Daoy (cell line): ENCODE measurements at regions not wholly inside any gene's neighbourhood (a gene's known extent, or its start where the extent isn't known, plus 50 kb on each side); places are given as distances from the start of the nearest gene placed in this dataset.

Experiments
- DNase-seq: peaks from one replicate; pipeline ENCODE4 v3.0.0-alpha.2; 2015; ENCODE audit warnings: low read depth

DNA sequence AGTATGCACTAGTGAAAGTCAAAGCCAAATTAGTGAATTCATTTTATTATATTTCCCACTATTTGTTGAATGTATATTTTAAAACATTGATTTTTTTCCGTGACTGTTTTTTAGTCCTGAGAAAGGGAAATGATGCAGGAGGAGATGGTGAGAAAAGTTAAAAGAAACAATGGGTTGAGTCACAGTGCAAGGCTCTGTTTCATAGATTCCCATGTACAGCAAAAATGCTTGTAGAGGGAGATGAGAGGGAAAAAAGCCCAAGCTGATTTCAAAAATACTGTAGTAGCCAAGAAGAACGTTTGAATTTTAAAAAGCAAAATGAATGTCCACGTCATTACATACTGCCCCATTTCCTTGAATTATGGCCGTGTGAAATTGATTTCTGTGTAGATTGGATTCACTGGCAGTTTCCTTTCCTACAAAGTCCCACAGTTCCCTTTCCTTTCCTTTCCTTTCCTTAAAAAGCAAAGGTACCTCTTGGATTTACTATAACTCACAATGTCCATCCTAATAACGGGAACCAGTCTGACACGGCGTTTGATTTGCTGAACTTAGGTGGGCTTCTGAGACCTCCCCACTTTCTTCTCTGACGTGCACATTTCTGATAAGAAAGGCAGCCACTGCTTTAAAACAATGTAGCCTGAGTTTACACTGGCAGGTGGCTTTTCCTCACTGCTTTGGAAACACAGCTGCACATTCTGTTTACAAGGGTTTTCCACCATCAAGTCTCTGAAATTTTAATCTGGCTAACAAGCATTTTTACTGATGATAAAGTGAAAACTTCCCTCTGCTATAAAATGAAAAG is 63.7 kb downstream of the SPCS3 start:
- DNase-seq = peak; percentile 4

DNA sequence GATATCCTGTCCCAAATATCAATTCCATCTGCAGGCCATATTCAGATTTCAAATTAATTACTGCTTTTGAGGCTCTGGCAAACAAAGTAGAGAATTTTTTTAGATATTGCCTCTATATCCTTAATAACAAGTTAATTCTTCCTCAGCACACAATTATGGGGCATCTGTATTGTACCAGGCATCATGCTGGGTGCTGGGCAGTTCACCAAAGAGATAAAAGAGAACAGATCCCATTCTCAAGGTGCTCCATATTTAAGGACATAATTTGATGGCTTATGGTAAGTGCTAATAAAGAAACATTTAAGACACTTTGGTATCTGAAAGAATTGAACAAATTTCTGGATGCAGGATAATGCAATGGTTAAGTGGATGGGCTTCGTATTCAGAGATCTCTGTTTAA is 65.8 kb downstream of the SPCS3 start:
- DNase-seq = no peak

DNA sequence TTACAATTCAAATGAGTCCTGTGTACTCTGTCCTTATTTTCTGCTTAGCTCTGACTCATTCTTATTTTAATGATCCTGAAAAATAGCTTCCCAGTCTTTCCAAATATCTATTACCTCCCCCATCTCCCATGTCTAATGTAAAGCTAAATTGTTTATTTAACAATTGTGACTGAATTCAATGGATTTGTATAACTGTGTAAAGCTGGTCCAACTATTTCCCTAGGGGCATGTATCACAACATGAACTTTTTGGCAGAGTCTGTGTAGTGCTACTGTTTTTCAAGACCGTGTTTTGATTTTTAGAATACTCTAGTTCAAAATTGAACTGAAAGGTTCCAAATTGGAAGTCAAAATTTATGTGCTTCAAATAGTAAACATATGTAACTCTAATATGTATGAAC is 67.8 kb downstream of the SPCS3 start:
- no peak for DNase-seq

DNA sequence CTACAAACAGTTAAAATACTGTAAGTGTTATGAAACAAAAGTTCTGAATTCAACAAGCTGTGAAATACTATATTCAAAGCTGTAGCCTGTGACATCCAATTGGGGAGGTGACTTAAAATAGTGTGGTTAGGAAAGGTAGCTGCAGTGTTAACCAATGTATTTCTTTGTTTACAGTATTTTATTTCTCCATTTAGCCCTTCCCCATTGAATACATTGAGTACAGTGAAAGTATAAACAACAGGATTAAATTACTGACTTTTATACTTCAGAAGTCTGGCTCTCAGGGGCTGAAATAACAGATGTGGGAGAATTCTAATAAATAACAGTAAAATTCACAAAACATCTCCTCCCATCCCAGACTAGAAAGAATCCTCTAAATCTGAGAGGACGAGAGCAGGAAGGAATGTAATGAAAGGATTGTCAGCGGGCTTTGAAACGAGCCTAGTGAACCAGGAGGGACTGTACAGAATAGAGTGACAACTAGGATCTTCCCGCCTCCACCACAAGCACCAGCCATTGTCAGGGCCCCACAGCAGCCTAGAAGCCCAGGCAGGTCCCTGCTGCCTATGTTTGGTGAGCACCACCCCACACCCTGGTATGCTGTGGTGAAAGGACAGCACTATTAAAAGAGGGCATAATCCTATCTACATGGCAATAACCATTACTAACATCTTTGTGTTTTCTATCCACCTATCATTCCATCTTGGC is 73.7 kb downstream of the SPCS3 start:
- no peak for DNase-seq

DNA sequence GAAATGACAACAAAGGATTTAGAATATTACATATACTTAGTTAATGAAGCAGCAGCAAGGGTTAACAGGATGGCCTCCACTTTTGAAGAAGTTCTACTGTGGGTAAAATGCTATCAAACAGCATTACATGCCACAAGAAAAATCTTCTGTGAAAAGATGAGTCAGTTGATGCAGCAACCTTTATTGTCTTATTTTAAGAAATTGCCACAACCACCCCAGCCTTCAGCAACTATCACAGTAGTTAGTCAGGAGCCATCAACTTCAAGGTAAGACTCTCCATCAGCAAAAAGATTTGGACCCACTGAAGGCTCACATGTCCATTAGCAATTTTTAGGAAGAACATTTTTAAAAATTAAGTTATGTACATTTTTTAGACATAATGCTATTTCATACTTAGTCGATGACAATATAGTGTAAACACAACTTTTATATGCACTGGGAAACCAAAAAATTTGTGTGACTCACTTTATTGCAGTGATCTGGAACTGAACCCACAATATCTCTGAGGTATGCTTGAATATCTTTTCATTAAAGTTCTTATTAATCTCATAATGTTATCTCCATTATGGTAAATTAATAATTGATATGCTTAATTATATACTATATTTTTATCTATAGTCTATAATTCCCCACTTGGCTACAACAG is 81.2 kb downstream of the SPCS3 start:
- peak; percentile 9 for DNase-seq

DNA sequence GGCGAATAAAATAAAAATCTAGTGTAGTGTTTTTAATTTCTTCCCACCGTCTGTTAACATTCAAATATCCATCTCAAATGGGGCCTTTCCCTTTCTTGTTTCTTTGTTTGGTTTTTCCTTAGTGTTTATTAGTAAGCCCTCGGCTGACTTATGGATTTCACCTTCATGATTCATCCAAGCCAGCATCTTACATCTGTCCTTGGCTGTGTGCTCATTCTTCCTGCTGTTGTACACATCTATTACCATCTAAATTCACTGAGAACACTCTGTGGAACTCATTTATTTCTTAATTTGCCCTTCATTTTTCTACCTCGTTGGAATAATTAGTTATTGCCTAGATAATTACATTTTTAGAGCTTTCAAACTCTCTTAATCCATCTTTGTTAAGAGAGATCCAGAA is 84.9 kb downstream of the SPCS3 start:
- DNase-seq = peak; percentile 7

DNA sequence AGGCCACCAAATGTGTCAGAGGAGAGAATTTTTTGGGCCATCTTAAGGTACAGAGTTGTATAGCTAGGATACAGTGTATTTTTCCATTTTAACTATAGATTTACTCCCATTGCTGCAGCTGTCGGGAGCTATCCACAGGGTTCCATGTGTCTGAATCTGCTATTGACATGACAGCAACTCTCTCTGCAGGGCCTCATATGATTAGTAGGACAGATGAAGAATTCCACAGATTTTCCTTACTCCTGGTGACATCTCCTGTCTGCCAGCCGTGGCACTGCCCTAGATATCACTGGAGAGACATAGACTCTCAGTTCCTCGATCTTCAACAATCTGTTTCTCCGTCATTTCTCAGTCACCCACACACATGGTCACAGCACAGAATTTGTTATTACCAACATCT is 86.5 kb downstream of the SPCS3 start:
- no peak for DNase-seq

DNA sequence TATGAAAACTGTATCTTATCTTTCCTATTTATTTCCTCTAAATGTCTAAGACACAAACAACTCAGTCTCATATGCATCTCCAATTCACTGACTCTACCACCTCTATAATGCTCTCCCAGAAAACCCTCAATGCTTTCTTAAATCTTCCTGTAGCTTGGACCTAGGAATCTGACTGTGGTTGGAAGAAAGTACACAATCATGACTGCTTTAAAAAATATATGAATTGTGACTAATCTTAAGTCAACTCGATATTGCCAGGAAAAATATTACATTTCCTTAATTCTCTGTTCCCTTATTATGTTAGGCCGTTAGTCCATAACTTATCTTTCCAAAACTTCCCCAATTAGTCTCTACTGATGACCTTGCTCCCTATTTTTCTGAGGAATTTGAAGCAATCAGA is 87.0 kb downstream of the SPCS3 start:
- DNase-seq = no peak

DNA sequence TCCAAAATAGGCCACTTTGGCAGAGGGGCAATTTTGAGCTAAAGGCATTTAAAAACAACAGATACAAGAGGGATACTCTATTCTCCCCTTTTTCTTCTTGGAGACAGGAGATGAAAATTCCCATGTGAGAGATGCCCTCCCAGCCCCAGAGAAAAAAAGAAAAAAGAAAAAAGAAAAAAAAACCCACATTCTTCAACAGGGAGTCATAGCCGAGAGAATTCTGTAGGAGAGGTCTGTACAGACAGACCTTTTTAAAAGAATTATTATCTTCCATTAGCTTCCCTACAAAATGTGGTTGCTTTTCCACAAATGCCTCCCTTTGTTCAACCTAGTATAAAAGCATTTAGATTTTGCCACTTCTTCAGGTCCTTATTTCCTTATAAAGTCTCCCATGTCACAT is 89.9 kb downstream of the SPCS3 start:
- no peak for DNase-seq

DNA sequence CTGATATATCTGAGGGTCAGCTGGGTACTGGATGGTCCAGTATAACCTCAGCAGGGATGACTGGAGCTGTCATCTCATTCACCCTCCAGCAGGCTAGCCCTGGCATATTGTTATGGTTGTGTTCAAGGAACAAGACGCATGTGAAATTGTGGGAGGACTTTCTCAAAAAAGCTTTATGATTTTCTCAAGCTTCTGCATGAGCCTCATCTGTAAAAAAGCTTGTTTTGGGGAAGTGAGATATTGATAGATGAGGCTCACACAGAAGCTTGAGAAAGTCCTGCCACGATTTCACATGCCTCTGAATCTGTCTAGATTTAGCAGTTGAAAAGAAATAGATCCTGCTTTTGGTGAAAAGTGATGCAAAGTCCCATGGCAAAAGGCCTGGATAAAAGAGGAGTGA is 93.4 kb downstream of the SPCS3 start:
- DNase-seq = no peak

DNA sequence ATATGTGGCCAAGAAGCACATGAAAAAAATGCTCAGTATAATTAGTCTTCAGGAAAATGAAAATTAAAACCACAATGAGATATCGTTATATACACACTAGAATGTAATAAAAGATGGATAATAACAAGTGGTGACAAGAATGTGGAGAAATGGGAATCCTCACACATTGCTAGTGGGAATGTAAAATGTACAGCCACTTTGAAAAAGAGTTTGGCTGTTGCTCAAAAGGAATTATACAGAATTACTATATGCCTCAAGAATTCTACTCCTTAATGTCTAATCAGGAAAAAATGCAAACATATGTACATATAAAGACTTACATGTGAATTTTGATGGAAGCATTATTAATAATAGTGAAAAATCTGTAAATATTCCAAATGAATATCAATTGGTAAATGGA is 102.2 kb downstream of the SPCS3 start:
- DNase-seq = no peak

DNA sequence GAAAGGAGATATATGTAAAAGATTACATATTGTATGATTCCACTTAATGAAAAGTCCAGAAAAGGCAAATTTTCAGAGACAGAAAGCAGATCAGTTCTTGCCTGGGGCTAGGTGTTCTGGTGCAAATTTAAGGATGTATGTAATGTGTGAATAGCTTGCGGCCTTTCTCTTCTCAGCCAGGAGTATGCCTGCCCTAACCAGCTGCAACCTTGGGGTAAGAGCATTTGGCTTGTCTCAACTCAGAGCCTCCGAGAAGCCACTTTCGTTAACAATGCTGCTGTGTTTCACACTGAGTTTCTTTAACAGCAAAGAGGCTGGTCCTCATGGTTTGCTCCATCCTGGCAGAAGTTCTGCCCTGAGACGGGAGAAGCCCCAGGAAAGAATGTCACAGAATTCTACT is 102.7 kb downstream of the SPCS3 start:
- no peak for DNase-seq

DNA sequence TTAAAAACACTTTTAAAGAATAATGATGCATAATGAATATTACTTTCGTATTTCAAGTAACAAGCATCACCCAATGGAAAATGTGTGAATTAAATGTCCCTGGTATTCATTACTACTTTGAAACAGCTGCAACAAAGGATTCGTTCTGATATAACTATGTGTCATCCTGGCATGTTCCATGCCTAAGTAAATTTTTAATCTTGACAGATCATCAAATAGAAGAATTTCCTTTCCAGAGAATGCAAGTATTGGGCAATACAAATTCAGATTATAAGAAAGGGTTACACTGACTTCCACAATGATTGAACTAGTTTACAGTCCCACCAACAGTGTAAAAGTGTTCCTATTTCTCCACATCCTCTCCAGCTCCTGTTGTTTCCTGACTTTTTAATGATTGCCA is 105.3 kb downstream of the SPCS3 start:
- DNase-seq = no peak

DNA sequence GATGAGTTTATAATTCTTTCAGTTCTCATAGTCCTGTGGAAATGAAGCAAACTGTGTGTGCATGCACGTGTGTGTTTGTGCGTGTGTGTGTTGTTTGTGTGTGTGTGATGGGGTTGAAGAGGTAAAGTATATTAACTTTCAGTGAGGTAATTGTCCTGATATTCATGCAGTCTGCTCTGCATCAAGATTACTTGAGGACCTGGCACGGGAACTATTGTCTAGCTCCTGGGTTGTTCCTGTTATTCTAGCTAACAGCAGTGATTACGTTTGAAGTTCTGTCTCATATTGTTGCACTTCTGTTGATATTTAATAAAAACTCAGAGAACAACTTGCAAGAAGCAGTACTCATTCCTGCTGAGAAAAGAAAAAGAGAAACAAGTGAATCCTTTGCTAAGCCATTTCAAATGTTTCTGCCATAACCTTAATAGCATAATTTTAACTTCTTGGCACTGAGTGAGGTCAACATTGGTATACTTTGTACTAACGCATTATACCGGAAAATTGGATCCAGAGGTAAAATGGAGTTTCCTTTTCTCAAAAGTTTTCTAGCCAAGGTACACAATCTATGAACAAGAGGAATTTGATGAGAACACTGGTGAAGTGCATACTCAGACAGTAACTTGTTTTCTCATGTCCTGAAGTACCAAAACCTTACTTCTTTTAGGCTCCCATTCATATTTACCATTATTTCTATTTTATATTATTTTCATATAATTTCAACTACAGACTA is 113.2 kb downstream of the SPCS3 start:
- no peak for DNase-seq

DNA sequence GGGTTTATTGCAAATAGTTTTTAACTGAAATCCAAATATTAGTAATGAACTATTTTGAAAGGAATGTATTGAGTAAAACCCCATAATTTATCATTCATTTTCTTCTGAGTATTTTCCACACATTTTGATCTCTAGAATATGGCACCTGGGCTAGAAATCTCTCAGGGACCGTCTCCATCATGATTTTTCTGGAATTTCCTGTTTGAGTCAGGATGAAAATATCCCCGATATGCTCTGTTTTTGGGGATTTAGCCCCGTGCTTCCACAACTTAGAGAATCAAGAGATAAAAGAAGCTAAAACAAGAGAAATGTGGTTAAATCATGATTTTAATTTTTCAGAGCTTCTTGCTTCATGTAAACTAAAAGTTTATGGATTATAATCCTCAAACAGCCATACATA is 114.2 kb downstream of the SPCS3 start:
- no peak for DNase-seq

DNA sequence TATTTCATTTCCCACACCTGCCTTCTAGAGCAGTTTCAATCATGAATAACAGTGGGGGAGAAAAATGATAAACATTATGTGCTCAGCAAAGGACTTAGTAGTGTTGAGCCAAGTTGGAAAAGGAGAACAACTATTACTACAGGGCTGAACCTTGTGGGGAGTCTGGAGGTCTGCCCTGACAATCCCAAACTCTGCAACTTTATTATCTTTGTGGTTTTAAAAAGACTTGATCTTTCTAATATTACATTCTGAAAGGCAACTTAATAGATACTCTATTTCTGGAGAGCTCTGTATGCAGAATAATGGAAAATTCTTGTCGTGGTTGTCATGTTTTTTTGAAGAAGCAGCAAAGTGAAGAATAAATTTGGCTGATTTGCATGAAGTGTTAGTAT is 116.1 kb downstream of the SPCS3 start:
- no peak for DNase-seq

DNA sequence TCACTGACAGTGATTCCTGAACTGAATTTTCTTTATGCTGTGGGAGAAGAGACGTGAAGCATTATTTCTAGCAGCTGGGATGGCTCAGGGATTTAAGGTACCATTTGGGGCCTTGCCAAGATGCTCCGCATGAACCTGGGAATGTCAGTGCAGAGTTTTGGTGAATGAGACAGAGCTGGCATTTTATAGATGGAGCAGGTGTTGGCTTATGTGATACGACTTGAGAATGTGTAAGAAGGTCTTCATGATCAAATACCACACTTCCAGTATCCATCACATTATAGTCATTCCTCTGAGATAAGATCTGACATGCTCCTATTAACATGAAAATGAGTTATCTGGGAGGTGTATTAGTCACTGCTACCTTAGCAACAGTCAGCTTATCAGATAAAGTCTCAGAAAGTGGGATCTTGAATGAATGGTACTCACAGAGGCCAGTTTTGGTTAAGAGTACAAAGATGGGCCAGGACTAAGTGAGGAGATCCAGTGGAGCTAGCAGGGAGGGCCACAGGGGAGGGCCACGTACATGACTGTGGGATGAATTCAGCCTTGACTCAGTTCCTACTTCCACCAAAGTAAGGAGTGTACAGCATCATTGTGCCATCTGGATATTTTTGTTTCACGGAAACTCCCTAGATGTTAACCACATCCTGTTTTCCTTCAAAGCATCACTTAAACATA is 116.7 kb downstream of the SPCS3 start:
- DNase-seq = peak; percentile 73

DNA sequence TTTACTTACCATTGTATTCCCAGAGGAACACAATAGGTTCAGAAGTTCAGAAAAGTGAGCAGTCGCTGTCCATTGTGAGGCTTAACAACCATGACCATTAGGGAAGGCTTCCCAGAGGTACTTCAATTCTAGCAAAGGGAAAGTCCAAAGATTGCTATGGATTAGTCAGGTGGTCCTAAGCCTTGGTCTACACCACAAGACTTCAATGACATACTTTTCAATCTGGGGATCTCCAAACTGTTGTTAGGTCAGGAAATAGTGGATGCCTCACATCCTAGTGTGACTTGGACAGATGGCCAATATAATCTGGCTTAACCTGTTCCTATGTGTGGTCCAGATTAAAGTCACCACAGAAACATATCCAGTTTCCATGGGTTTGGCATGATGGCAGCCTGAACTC is 118.0 kb downstream of the SPCS3 start:
- peak; percentile 11 for DNase-seq

DNA sequence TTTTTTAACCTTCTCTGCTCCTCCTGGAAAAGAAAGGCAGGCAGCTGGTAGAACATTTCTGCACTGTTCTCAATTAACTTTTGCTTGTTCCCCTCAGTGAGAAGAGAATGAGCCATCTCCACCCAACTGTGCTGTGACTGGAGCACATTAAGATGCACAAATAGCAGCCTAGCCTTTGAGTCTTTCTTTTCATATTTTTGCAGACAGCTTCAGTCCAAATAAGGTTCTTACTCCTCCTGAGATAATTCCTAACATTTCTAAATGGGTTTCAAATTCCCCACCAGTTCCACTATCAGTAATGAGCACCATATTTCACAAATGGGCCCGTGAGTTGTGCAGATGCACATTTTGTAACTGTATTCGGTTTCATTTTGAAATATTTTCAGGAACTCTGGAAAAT is 118.6 kb downstream of the SPCS3 start:
- DNase-seq = no peak

DNA sequence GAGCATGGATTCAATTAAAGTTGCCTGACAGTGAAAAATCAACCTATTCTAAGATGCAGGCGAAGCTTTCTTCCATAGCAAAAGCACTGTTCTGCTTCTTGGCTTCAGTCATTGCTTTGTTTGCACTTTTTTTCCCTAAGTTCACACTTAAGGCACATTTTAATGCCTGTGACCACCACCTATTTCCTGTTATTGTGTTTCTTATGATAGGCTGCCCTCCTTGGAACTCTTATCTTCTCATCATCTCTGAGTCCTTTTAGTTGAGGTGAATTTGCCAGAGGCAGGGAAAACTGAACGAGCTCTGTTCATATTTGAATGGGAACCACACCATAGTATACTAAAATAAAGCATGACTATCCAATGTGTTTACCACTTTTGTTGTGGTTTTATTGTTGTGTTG is 119.8 kb downstream of the SPCS3 start:
- peak; percentile 30 for DNase-seq

DNA sequence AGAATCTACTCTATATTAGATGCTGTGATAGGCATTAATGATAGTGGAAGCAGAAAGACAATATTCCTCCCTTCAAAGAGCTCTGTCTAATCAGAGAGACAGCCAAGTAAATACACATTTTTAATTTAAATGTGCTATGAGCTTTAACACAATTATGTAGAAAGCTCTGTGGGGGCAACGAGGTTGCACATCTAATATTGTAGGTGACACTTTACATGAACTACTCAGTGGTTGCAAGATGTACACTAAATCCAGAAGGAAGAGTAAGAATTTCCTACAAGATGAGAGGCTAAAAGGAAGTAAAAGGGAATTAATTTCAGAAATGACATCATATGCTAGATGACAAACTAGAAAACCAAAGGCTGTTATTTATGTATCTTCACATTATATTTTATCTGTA is 120.9 kb downstream of the SPCS3 start:
- no peak for DNase-seq

DNA sequence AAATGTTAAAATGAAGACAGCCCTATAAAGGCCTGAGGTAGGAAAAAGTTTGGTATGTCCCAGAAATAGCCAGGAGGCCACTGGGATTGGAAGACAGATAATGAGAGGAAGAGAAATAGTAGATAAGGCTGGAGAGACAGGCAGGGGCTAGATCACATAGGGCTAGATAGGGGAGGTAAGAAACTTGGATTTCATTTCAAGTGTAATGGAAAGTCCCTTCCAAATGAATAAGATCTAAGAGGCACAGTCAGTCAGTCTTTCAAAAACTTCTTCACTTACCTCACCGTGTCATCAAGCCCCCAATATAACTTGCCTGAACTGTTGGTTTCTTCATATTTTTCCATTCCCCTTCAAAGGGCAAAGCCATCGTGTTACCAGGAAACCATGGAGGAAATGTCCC is 121.8 kb downstream of the SPCS3 start:
- DNase-seq = no peak
